NCI-H2227 treated with DMSO at 0.1 percent for 48 hours (cell line): ENCODE measurements at regions not wholly inside any gene's neighbourhood (a gene's known extent, or its start where the extent isn't known, plus 50 kb on each side); places are given as distances from the start of the nearest gene placed in this dataset.
A peak's percentile ranks its signal among the peaks of the same experiment; 100 is the strongest.

Source experiments
- DNase-seq: peaks from one replicate; lab custom pipeline; 2025; lab: John Stamatoyannopoulos, UW

DNA sequence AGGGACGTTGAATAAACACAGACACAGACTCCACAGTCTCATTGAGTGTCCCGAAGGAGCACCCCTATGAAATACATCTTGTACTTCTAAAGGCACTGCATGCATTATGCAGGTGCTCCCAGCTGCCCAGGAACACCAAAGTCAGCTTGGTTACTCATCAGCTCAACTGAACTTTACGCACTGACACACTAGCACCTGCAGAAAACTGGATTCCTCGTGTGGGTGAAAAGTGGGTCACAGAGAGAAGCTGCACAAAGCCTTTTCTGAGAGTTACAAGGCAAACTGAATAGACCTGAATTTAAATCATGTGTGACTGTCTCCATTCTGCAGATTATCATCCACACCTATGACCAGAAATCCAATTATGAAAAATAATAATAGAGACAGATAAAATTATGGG is 527.5 kb upstream of the NBEA start:
- DNase-seq: no peak

DNA sequence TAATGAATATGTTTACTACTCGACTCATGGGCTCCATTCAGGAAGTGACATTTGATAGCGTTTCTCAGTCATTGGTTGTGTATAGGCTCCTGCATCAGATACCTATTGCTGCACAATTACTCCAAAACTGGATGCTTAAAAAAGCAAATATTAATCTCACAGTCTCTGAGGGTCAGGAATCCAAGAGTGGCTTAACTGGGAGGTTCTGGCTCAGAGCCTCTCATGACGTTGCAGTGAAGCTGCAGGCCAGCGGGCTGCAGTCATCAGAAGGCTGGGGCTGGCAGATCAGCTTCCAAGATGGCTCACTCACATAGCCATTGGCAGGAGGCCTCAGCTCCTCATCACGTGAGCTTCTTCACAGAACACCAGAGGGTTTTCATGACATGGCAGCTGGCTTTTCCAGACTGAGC is 525.1 kb upstream of the NBEA start:
- no peak for DNase-seq

- no peak for DNase-seq
These were observed 524.2 kb upstream of the NBEA start for GRCh38 chr13:34417896-34418295.

GRCh38 chr13:34419025-34419424 is 523.0 kb upstream of the NBEA start:
- no peak for DNase-seq

GRCh38 chr13:34419755-34420154 is 522.3 kb upstream of the NBEA start:
- DNase-seq: no peak

- no peak for DNase-seq
These were observed 521.2 kb upstream of the NBEA start for GRCh38 chr13:34420702-34421346.

GRCh38 chr13:34421347-34421719 is 520.7 kb upstream of the NBEA start:
- DNase-seq: no peak

GRCh38 chr13:34421858-34422475 is 520.1 kb upstream of the NBEA start:
- no peak for DNase-seq

- no peak for DNase-seq
These were observed 519.1 kb upstream of the NBEA start for GRCh38 chr13:34422956-34423355.

DNA sequence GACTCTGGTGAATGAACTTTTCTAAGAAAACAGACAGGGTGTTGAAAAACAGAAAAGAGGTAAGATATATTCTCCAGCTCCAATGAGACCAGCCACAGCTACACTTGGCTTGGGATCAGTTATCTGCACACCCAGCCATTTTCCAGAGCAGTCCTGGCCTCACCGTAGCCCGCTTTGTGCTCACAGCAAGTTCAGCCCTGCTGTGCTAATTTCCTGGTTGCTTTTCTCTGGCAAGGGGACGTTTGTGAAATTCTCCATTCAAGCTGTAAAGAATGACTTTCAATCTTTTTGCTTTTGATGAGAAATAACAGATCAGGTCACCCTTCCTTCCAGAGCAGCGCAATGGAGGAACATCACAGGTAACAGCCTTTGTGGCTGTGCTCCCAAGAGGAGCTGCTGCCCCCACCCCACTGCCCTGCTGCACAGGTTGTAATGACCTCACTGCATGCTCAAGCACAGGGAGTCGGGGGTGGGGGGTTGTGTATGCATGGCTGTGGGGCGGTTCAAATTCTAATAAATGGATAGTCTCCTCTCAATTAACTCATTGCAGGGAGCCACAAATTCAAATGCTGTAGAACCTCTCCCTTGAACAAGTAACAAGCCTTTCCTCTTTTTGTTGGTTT is 516.6 kb upstream of the NBEA start:
- no peak for DNase-seq

DNA sequence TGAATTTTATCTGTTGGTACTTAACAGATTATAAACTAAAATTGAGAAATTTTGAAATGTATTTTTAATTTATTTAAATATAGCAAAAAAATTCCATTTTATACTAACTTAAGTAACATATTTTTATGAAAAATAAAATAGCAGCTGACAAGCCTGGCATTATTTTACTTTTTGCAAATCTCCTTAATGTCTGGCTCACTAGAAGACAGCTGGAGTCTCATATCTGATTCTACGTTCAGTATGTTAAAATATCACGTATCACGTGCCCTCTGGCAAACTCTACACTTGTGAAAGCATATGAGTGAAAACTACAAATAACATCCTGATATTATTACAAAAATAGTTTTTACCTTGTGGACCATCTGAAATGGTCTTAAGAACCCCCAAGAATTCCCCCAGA is 513.2 kb upstream of the NBEA start:
- DNase-seq: no peak

- no peak for DNase-seq
These were observed 511.8 kb upstream of the NBEA start for GRCh38 chr13:34430294-34430693.

DNA sequence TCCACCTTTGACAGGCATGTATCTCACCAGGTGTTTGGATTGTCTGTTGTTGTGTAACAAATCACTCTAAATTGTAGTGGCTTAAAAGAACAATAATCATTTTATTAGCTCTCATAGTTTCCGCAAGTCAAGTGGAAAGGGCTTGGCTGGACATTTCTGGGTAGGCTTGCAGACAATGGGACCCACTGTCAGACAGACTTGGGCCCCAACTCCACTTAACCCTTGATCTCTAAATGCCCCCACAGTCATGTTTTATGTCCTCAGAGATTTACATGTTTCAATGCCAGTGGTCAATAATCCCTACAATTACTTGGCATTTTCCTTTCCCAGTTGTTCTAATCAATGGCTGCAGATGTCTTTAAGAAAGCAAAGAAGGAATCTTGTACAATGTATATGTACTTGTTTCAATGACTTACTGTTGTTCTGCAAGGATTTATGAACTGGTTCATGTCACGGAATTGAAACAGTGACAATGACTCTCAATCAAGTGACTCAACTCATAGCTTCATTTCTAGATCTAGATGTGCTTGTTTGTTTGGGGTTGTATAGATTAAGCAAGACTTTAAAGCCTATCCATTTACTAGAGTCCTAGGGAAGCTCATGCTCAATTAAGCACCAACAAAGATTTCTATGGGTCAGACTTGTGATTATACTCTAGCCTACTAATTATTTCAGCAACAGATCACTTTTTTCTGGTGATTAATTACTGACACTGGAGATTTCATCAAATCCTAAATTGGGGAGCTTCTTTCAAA is 510.1 kb upstream of the NBEA start:
- DNase-seq: peak; percentile 20

GRCh38 chr13:34435338-34435737 is 506.7 kb upstream of the NBEA start:
- DNase-seq: peak; percentile 29

DNA sequence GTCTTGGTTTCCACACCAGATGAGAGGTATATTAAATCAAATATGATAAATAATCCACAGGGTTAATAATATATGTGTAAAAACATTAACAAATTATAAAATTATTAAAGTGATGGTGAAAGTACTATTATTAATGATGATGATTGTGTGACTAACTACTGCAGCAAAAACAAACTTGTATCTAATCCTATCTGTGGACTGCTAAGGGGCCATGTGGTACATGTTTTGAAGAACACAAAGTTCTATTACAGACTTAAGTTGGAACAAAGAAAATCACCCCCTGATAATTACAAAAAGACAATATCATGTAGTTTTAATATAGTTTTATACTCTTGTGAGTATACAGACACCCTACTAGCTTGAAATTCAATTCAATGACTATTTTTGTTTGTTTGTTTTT is 504.2 kb upstream of the NBEA start:
- DNase-seq: no peak

GRCh38 chr13:34452831-34453230 is 489.2 kb upstream of the NBEA start:
- DNase-seq: no peak

DNA sequence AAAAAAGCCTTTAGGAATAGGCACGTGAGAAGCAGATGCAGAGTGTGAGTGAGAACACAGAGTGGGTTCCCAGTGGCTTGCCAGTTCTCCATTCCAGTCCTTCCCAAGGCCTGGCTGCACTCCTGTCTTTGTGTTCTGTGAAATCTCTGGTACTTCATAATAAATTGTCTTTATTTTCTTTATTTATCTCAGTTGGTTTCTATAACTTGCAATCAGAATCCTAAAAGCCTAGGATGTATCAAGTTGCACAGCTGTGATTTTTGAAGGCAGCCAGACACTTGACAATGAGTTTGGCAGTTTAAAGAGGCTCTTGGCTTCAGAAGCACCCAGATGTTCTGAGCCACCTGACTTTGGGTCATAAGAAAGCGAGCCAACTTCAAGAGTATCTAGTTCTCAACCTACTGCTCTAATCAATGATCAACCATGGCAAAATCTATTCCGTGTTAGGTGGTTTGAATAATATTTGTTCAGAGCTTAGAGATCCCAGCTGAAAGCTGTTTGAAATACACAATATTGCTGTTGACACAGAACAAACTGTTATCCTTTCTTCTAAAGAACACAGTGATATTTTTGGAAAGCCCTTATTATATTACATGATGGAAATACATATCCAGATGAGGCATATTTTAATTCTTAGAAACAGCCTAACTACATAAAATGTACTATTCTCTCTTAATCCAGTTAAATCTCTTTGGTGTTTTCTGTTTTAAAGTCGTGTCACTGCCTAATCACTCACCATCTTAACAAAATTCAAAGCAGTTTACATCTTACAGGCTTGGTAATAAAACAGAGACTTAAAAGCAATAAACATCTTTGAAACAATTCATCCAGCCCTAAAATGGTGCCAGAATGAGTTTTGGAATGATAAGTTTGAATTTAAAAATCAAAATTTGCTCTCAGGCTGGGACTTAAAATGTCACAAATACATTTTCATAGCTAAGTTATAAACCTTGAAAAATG is 483.0 kb upstream of the NBEA start:
- DNase-seq: no peak

DNA sequence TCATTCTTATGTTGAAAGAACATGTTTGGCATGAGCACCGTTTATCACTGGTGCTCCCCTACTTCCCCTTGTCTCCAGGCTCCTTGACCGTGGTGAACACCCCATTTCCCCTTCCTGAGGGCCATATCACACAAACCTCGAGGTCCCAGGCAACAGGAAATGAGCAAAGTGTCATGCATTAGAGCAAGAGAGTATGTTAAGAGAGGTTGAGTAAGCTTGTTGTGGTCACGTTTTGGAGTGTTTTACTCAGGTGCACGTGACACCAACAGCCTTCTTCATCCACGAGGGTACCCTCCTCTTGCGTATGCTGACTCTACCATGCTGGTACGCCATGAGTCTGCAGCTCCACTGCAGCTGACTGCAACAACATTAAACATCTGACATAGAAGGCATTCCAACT is 482.2 kb upstream of the NBEA start:
- DNase-seq: no peak

- DNase-seq: no peak
These were observed 479.2 kb upstream of the NBEA start for GRCh38 chr13:34462843-34463242.

GRCh38 chr13:34464011-34464410 is 478.1 kb upstream of the NBEA start:
- DNase-seq: no peak

DNA sequence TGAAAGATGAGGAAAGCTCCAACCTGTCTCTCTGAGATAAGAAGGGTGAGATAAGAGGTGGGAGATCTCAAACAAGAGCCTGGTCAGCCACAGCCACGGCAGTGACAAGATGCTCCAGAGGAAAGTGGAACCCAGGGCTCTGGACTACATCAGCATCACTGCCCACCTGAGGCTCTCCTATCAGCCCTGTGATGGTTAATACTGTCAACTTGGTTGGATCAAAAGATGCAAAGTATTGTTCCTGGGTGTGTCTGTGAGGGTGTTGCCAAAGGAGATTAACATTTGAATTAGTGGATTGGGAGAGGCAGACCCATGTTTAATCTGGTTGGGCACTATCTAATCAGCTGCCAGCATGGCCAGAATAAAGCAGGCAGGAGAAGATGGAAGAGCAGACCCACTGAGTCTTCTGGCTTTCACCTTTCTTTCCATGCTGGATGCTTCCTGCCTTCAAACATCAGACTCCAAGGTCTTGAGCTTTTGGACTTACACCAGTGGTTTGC is 476.6 kb upstream of the NBEA start:
- no peak for DNase-seq

GRCh38 chr13:34466301-34466700 is 475.8 kb upstream of the NBEA start:
- DNase-seq: no peak
